ENCODE measurements at regions not wholly inside any gene's neighbourhood (a gene's known extent, or its start where the extent isn't known, plus 50 kb on each side); places are given as distances from the start of the nearest gene placed in this dataset.
"Not testable (repeated sequence)": the region's sequence is repeated elsewhere in the genome, so short reads cannot be mapped to it uniquely, and the experiment has no call there.

DNA sequence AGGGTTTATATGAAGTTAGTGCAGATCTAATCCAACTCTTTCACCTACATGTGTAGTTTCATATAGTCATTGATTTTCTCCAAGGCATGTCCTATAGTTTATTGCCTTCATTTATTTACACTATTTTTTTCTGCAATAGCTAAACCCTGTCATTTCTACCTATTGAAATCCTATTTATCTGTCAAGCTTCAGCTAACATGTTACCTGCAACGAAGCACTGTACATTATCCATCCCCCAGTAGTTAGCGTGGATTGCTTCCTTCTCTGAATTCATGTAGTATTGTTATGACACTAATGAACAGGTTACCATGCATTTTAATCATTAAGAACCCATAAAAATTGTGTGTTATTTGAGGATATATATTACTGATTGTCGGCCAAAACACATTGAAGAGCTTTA, 742.9 kb upstream of the PCDH20 start:
- DNase-seq = no peak

DNA sequence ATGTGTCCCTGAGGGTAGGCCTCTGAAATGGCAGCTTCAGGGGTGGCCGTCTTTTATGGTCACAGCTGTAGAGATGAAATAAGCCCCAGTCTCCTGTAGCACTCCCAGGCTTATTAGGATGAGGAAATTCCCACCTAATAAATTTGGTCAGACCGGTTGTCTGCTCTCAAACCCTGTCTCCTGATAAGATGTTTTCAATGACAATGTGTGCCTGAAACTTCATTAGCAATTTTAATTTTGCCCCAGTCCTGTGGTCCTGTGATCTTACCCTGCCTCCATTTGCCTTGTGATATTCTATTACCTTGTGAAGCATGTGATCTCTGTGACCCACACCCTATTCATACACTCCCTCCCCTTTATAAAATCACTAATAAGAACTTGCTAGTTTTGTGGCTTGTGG, 736.1 kb upstream of the PCDH20 start:
- DNase-seq = not testable (repeated sequence)

DNA sequence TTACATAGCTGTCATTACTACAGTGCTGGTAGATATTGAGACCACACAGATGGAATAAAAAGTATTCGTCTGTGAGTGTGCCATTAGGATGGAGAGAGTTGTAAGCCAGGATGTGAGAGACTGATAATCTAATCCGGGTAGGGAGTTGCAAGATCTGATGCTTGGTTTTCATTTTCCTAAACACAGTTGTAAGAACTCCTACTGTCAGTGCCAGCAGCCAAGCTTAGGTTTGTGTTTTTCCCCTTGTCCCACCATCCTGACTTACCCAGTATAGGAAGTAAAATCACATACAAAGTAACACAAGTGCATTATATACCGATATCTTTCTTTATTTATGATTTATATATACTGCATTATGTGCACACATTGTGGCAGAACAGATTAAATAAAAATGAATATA, 726.4 kb upstream of the PCDH20 start:
- no peak for DNase-seq

DNA sequence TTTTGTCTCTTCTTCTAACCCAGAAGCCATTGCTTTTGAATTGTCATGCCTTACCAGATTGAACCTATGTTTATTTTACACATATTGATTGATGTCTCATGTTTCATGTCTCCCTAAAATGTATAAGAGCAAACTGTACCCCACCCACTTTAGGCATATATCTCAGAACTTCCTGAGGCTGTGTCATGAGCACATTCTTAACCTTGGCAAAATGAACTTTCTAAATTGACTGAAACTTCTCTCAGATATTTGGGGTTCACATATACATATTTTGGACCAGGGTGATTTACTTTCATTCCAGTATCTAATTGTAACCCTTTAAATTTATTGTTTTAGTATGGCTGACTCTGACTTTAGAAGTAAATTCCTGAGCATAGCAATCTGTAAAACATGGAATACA, 723.9 kb upstream of the PCDH20 start:
- no peak for DNase-seq

DNA sequence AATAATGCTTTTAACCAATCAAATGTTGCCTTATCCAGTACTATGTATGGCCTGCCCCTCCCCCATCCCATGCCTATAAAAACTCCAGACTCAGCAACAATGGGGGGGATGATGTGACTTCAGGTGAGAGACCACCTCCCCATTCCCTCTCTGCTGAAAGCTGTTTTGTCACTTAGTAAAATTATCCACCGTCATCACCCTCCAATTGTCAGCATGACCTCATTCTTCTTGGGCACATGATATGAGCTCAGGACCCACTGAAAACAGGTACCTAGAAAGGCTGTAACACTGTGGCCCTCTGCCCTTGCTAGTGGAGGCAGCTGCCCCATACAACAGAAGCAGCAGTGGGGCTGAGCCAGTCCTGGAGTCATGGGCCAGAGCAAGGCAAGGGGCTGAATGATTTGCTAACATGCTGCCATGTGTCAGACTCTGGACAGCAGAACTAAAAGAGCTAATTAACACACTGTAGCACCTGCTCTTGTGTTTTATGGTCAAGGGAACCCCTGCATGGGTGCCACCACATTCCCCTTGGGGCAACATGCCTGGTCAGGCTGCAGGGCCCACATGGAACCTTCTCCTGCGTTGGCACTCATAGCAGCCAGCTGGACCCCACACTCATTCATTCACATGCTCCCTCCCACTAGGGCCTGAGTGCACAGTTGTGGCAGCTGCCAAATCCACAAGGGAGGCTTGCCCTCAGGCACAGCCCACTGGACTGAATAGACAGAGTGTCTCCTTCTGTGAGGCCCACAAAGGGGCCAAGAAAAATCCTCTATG, 722.2 kb upstream of the PCDH20 start:
- DNase-seq = no peak

DNA sequence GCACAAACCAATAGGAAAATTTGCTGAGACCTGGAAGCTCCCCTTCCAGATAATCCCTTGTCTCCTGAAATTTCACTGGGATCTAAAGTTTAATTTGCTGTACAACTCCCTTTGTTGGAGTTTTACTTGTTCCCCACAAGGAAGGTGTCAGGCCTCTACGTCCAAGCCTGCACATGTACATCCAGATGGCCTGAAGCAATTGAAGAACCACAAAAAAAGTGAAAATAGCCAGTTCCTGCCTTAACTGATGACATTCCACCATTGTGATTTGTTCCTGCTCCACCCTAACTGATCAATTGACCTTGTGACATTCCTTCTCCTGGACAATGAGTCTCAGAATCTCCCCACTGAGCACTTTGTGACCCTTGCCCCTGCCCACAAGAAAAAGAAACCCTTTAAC, 716.0 kb upstream of the PCDH20 start:
- DNase-seq = no peak

DNA sequence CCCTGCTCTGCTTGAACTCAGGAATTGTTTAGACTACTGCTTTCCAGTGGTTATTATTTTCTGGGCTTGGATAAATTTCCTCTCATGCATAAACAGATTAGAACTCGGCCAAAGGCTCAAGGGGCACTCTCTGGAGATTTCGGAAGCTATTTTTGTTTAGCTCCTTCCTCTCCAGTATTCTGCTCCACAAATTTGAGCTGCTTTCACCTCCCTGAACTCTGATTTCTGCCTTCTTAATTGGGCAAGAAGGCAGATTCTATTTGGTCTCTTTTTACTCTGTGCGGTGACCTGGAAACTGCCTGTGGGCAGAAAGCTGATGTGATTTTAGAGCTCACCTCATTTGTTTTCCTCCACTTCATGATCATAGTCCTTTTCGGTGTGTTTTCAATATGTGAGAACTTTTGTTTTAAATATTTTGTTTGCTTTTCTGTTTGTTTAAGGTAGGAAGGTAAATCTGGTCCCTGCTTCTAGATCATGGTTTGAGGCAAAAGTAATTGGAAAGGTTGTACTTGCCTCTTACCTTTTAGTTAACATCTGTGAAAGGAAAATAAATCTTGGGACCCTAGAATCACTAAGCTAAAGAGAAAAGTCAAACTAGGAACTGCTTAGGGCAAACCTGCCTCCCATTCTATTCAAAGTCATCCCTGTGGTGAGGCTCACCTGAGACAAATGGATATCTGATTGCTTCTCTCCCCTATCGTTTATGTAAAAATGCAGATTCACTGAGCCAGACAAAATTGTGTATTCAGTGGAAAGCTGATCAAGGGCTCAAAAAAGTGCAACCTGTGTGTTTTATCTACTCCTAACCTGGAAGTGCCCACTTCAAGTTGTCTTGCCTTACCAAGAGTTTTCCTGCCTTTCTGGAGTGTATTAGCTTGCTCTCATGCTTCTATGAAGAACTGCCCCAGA, 714.7 kb upstream of the PCDH20 start:
- DNase-seq = no peak

DNA sequence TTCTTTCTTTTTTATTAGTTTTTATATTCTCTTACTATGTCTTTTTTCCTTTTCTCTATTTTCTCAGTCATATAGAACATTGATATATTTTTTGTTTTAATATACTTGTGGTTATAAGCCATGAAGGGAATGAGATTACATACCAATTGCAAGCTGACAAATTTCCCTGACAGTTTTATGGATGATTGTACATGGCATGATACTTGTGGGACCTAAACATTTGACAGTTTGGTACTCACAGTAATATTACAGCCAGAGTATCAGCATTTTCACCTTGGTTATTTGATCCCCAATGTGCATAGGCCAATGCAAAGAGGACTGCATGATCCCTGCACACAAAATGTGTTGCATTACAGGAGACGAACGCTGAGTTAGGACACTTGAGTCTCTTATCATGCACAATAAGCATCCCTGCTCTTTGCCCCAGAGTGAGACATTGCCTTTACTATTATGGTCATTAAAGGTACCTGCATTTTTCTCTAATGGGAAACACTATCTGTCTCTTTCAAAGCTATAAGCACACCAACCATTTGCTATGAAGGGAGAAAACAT, 713.4 kb upstream of the PCDH20 start:
- no peak for DNase-seq

DNA sequence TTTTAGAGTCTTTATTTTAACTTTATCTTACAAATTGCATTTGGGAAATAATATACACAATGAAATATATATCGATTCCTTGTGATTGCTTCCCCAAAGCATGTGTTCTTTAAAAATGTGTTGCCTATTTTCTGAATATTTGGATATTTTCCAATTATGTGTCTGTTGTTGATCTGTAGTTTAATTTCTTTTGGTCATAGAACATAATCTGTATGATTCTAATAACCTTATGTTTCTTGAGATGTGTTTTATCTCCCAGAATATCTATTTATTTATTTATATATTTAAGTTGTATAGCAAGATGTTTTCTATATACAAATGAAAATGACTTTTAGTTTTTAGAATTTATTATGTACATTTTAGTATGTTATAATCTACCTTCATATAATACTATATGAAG, 710.8 kb upstream of the PCDH20 start:
- DNase-seq = no peak

DNA sequence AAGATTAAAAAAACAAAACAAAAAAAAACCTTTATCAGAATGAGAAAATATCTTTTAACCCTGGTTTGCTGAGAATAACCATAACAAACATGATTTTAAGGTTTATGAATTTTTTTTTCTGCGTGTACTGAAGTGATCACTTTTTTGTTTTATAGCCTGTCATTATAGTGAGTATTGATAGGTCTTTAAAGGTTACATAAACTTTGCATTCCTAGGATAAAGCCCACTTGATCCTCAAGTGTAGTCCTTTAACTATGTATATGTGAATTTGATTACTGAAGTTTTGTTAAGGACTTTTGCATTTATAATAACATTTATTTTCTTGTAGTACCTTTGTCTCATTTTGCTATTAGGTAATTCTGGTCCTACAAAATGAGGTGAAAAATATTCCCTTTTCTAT, 709.8 kb upstream of the PCDH20 start:
- DNase-seq = no peak

DNA sequence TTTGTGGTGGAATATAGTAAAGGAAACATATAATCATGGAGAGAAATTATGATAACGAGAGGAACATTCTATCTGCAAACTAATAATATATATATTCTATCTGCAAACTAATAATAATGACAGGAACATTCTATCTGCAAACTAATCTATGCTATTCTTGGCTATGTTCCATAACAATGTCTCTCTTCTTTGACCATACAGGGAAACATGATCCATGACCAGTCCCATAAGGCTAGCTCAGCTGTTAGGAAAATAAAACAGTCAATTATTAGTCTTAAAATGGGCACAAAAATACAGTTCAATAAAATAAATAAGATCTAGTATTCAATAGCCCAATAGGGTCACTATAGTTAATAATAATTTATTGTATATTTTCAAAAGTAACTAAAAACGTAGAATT, 707.8 kb upstream of the PCDH20 start:
- DNase-seq = no peak

DNA sequence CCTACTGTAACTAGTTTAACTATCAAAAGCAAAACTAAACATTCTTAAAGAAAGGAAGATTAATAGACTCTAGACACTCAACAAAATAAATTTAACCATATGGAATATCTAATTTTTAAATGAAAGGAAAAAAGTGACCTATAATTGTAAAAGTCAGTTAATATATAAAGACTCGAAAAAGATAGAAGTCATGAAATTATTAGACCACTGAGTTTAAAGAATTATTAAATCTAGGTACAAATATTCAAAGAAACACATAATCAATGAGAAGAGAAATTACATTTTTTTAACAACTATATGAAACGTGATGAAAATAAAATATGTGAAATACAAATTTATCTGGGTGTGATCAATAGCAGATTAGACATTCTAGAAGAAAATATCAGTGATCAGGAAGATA, 706.8 kb upstream of the PCDH20 start:
- no peak for DNase-seq

DNA sequence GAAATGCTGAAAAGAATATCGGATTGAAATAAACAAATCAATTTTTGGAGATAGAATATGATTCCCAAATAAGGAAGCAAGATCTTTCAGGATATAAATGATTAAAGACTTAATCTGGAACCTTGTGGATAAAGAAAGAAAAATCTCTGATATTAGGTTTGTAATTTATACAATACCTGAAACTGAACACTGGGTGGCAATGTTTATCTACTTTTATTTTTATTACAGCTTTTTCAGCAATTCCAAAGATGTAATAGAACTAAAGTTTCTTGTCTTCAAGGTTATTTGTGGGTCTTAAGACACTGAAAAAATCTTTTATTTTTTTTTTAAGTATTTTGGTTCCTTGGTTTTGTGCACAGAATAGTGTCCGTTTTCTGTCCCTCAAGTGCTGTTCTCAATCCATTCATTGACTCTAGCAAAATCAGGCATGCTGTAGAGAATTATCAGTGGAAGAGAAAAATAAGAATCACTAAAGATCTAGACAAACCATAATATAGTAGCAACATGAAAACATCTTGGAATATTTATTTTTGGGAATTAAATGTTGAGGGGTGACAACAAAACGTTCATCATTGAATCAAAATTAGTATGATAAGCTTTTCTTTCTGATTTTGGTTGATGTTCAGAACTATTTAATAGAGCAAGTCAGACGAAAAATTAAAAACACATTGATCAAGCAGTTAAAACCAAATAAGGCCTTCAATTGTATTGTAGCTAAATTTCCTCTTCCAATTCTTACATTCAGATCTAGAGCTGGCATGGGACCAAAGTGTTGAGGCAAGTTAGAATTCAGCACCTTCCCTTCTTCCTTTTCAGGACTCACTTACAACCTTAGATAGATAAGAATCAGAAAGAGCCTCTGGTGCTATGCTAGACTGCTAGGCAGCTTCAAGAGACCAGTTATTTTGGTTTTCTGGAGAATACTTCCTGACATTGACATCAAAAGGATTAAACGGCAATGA, 704.4 kb upstream of the PCDH20 start:
- DNase-seq = no peak

DNA sequence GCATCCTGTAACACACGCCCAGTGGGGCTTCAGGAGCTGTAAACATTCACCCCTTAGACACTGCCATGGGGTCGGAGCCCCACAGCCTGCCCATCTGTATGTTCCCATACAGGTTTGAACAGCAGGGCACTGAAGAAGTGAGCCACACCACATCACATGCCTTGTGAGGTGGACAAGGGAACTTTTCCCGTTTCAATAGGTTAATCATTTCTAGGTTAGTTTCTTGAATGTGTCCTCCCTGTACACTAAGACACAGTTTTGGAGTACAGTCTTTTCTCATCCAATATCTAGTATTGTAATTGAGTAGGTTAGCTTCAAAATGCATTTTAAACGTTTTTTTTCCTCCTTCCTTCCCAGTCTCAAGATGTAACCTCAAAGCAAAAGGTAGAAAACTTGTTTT, 700.2 kb upstream of the PCDH20 start:
- no peak for DNase-seq

DNA sequence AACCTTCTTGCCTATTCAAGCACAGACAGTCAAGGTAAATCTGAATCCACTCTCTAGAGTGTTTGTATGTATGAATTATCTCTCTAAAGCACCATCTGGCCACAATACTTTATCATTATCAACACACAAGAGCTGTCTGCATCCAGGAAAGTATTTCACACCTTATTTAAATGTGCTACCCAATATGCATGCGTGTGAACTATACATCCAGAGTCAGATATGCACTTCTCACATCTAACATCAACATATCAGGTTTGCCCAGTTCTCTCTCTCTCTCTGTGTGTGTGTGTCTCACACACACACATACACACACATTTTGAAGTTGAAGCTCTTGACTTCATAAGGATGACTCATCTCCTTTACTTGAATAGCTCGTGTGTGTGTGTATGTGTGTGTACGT, 697.5 kb upstream of the PCDH20 start:
- no peak for DNase-seq

DNA sequence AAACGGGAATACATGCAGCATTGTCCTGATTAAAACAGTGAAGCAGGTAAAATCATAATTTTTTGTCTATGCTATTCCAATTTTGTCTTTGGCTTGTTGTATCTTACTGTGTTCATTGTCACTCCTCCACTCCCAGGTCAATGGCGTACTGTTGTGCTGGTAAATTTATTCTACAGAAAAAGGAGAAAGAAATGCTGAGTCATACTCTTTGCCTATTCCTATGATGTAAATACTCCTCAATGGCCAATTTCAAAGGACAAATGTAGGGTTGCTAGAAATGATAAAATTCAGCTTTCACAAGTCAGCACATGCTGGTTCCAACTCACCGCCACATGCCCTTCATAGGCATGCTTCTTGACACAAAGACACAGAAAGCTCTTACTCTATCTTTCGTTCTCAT, 694.4 kb upstream of the PCDH20 start:
- no peak for DNase-seq

DNA sequence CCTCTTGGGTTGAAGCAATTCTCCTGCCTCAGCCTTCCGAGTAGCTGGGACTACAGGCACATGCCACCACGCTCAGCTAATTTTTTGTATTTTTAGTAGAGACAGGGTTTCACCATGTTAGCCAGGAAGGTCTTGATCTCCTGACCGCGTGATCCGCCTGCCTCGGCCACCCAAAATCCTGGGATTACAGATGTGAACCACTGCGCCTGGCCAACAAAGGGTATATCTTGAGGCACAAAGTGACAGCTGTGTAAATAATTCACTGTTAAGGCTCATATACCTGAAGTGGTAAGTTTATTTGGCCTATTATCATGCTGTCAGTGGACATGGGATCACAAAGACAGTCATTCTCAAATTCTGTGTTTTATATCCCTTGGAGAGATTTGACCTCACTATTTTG, 688.5 kb upstream of the PCDH20 start:
- not testable (repeated sequence) for DNase-seq

DNA sequence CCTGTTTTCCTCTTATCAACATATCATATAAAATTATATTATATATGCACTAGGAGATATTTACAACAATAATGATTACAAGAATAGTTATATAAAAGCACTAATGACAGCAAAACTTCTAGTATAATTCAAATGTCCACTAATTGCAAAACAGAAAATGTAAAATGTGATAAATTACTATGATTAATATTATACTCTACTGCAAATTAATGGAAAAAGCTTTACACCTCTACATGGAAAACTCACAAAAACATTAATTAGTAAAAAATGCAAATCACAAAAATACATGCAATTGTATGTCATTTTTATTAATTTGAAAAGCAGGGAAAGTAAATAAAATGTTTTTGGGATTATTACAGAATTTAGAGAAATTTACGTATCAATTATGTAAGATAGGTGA, 681.0 kb upstream of the PCDH20 start:
- DNase-seq = no peak

DNA sequence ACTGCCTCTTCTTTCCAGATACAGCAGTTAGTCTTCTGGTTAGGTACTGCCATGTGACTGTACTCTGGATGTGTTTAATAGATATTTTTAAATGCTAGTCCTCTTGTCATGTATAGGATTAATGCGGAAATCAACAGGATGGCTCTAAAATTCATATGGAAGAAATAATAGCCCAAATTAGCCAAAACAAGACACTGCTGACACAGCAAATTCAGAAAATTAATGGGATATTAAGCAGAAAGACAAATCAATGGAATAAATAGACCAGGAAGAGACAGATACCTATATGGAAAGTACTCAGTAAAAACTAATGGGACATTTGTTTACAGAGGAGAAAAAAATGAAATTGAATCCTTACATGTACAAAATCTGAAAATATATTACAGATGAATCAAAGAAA, 679.3 kb upstream of the PCDH20 start:
- no peak for DNase-seq

DNA sequence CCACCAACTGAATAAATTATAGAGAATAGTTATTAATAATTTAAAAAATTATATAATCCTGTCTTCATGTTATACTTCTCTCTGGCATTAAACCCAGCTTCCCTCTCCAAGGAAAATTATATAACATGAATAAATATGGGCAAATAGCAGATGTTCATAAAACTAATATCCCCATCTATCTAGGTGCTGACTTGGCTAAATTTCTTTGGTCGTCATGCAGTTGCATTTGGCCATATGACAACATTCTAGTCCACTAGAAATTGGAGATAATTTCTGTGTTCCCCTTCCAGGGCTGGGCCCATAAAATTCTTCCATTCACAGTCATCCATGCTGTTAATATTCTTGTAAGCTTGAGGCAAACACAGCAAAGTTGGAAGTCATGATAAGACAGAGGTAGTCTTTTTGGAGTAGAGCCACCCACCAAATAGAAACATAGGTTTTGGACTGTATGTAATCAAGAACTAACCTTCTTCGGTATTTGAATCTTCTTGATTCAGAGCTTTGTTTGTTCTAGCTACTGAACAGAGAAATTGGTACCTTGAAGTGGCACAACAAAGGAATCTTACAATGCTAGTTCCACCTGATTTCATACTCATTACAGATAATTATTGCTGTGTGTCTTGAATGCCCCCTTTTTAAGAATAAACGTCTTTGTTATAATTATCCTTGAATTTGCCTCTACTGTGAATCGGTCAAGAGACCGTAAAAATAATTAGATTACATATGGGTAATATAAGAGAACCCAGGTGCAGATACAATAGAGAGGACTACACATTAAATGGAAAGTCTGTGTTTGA, 678.5 kb upstream of the PCDH20 start:
- no peak for DNase-seq

DNA sequence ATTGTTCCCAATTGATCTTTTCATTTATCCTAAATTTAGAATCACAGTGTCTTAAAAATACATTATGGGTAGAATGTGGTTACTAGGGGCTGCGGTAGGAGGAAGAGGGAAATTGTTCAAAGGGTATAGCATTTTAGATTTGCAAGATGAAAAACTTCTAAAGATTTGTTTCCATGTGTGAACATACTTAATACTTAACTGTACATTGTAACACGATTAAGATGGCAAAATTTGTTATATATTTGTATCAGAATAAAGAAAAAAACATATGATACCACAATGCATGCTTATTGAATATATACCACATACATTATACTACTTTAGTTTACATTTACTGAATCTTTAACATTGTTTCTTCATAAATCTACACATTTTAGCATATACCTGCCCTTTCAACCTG, 677.3 kb upstream of the PCDH20 start:
- no peak for DNase-seq

DNA sequence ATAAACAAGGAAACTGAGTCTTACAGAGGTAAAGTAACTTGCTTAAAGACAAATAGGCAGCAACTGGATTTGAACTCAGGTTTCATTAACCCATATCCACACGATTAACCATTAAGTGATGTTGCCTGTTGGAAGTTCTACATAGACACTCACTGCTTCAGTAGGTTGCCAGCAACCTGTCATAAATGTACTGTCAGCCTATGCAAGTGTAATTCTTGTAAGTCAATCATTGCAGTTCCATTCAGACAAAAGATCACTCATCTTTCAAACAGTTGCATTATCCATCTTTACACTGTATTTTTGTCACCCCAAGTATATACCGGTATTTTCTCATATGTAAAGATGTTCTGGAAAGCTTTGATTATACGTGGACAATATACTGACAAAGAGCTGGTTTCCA, 676.9 kb upstream of the PCDH20 start:
- no peak for DNase-seq

Data from NCI-H2107 (cell line).